Naive thymus-derived CD8-positive, alpha-beta T cell (primary cell): ENCODE measurements at regions not wholly inside any gene's neighbourhood (a gene's known extent, or its start where the extent isn't known, plus 50 kb on each side); places are given as distances from the start of the nearest gene placed in this dataset.
"Not testable (repeated sequence)": the region's sequence is repeated elsewhere in the genome, so short reads cannot be mapped to it uniquely, and the experiment has no call there.

Experiments used
- ATAC-seq, 2 donors: fragments of 150-1000 bp; cut with Tn5 transposase in 1 of 2; sonication (Bioruptor Pico), chemical (Tn5 transposase) in 1 of 2; 1 replicate in 1 of 2; 2 replicates in 1 of 2; pipeline ENCODE4 v1.10.0; 2021; ENCODE audit warnings: mild to moderate bottlenecking in 2 of 2, moderate library complexity in 2 of 2
- POLR2A ChIA-PET: fragments of 350-600 bp; sonication (Branson Sonifier 250); formaldehyde crosslinking; loops from one replicate; lab custom pipeline; 2021; ENCODE audit warnings: antibody characterized with exemption; lab: Charles Lee
- DNase-seq, 10 donors: peaks; one replicate each; pipeline versions ENCODE4 v3.0.0 to v3.0.0-alpha.2; 2020 to 2022
- H3K27ac Mint-ChIP-seq, 10 donors: one replicate each; pipeline ENCODE4 v1.8.0; 2020 to 2022; ENCODE audit warnings: mild to moderate bottlenecking in 10 of 10, mixed read lengths in 10 of 10, moderate library complexity in 4 of 10, inconsistent platforms in 1 of 10
- H3K27me3 Mint-ChIP-seq, 5 donors: one replicate each; pipeline ENCODE4 v1.8.0; 2021 to 2022; ENCODE audit warnings: mixed read lengths in 5 of 5
- H3K36me3 Mint-ChIP-seq, 3 donors: one replicate each; pipeline ENCODE4 v1.8.0; 2020 to 2022; ENCODE audit warnings: mixed read lengths in 3 of 3, mild to moderate bottlenecking in 2 of 3, inconsistent platforms in 1 of 3
- H3K4me1 Mint-ChIP-seq, 4 donors: one replicate each; pipeline ENCODE4 v1.8.0; 2021 to 2022; ENCODE audit warnings: mixed read lengths in 4 of 4
- H3K4me3 Mint-ChIP-seq, 10 donors: one replicate each; pipeline ENCODE4 v1.8.0; 2020 to 2022; ENCODE audit warnings: mild to moderate bottlenecking in 10 of 10, mixed read lengths in 10 of 10, moderate library complexity in 6 of 10, inconsistent platforms in 1 of 10
- H3K9me3 Mint-ChIP-seq, 9 donors: one replicate each; pipeline ENCODE4 v1.8.0; 2020 to 2022; ENCODE audit warnings: mixed read lengths in 9 of 9, mild to moderate bottlenecking in 3 of 9, inconsistent platforms in 1 of 9, moderate library complexity in 1 of 9

DNA sequence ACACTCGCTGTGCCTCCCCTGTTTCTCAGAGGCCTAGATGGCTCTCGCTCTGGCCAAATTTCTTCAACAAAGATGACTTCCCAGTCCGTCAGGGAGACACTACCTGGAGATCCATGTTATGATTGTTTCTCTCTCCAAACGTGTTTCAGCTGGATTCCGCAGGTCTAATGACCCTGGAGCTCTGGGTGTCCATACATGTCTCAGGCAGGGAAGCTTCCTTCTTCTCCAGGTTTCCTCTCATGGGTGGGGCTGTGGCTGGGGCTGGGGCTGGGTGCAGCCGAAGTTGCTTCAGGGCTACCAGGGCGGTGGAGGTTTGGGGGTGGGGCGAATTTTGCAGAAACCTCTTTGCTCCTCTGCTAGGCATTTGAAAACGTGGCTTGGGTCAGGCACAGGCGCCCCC is 361.8 kb upstream of the ZNF337 start:
- not testable (repeated sequence) for H3K27me3 Mint-ChIP-seq

DNA sequence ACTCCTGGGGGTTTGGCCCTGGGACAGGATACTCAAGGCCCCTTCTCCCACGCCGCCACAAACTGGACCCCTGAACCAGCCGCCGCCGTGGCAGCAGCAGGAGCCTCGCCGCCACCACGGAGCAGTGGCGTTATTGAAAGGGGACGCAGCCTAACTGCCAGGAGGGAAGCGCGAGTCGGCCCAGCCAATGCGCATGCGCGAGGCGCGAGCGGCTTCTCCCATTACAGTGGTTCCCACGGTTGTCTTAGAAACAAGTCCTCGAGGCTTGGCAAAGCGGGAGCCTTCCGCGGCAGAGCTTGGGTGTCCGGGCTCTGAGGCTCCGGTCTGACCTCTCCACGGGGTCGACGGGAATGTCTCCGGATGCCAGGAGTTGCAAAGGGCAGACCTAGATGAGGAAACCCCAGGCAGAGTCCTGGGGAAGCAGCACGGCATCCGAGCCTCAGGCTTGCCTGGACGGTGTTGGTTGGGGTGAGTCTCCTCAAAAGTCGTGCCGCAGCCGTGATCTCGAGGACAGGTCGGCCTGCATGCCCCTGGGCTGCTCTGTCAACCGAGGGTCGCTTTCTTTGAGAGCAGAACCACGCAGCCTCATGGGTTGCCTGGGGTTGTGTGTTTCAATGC is 360.6 kb upstream of the ZNF337 start:
- H3K4me1 Mint-ChIP-seq, DNase-seq, H3K36me3 Mint-ChIP-seq, H3K27me3 Mint-ChIP-seq, H3K27ac Mint-ChIP-seq, H3K9me3 Mint-ChIP-seq, POLR2A ChIA-PET, H3K4me3 Mint-ChIP-seq: not testable (repeated sequence)
- peak; percentile 53 for ATAC-seq

More for the DNA sequence above, 361.8 kb upstream of the ZNF337 start:
- H3K27ac Mint-ChIP-seq, ATAC-seq, H3K4me3 Mint-ChIP-seq, DNase-seq, H3K9me3 Mint-ChIP-seq, H3K4me1 Mint-ChIP-seq, H3K36me3 Mint-ChIP-seq, POLR2A ChIA-PET: not testable (repeated sequence)

- H3K36me3 Mint-ChIP-seq, POLR2A ChIA-PET, H3K4me3 Mint-ChIP-seq, H3K27ac Mint-ChIP-seq, DNase-seq, ATAC-seq, H3K9me3 Mint-ChIP-seq, H3K27me3 Mint-ChIP-seq, H3K4me1 Mint-ChIP-seq: not testable (repeated sequence)
Measured at GRCh38 chr20:26025792-26026191, 329.1 kb upstream of the ZNF337 start.

DNA sequence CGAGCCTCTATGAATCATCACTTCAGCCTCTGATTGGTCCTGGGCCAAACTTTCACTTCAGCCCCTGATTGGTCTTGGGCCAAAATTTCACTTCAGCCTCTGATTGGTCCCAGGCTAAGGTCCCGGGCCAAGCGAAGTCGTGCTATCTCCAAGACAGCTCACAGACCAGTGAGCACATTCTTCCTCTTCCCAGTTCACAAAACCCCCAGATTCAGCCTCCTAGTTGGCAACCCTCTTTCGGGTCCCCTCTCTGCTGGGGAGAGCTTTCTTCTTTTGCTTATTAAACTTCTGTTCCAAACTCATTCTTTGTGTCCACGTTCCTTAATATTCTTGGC is 314.3 kb upstream of the ZNF337 start:
- H3K36me3 Mint-ChIP-seq, POLR2A ChIA-PET, ATAC-seq, H3K27ac Mint-ChIP-seq, DNase-seq, H3K4me1 Mint-ChIP-seq, H3K9me3 Mint-ChIP-seq, H3K27me3 Mint-ChIP-seq: not testable (repeated sequence)
- H3K4me3 Mint-ChIP-seq, result peak overlapping the region in 5 of 10 donors; percentile 85 to 100 (median 94)

DNA sequence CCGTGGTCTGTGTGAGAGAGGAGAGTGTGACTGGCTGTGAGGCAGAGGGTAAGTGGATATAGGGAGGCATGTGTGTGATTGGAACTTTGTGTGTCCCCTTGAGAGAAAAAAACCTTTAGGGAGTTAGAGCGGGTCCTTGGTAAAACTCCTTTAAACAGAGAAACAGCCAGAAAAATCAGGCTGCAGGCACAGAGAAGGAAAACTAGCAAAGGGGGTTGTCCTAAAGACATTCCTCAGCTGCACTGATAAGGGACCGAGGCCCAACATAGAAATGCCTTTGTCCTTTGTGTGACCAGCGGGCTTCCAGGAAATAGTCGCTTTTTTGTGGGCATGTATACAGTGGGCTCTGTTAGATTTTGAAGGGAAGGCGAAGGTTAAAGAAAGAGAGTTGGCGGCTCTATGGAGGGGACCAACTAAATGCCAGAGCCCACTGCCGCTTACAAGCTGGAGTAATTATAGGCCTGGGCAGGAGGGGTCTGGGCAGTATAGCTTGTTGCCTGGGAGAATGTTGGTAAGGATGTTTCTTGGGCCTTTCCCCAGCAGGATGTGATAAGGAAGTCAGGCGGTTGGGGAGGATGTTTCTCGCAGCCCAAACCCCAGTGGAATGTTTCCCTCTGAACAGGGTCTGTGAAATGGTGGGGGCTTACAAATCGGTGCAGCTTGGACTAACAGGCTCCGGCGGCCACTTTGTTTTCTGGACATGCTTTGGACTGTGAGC is 313.7 kb upstream of the ZNF337 start:
- Mint-ChIP-seq H3K4me3 (peak overlapping the region; percentile 85 to 100 (median 94)), H3K27ac (peak overlapping the region; percentile 70 to 98 (median 89))
- H3K4me1 Mint-ChIP-seq, H3K27me3 Mint-ChIP-seq, H3K9me3 Mint-ChIP-seq, ATAC-seq, DNase-seq, POLR2A ChIA-PET, H3K36me3 Mint-ChIP-seq: not testable (repeated sequence)

DNA sequence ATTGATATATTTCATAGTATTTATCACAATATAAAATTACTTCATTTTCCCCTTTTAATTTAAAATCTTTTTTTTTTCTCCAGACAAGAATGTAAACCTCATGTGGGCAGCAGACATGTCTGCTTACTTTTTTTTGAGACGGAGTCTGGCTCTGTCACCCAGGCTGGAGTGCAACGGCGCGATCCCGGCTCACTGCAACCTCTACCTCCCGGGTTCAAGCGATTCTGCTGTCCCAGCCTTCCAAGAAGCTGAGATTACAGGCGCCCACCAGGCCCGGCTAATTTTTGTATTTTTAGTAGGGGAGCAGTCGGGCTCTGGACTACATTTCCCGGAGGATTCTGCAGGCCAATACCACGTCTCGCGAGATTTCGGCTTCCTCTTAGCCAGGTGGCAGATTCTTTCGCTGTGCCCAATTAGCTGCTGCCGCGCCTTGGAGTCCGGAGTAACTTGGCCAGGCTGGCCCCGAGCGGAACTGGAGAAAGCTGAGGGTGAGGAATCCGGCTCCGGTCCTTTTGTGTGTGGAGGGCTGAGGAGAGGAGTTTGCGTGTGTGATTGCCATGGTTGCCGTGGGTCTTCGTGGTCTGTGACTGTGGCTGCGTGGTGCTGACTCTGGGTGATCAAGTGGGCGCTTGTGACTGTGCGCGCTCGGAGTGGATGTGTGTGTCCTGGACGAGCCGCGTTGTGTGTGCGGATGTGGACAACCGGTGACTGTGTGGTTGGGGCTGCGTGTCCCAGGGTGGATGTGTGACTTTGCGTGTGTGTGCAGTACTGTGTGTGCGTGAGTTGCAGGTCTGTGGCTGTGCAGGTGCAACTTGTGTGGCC is 313.0 kb upstream of the ZNF337 start:
- peak overlapping the region; percentile 70 to 98 (median 89) for H3K27ac Mint-ChIP-seq
- H3K4me1 Mint-ChIP-seq, POLR2A ChIA-PET, H3K9me3 Mint-ChIP-seq, H3K27me3 Mint-ChIP-seq, H3K36me3 Mint-ChIP-seq: not testable (repeated sequence)
- ATAC-seq, result peak in 1 of 2 donors; percentile 30
- H3K4me3 Mint-ChIP-seq, result peak overlapping the region; percentile 85 to 100 (median 94)
- peak; percentile 29 to 84 (median 57) for DNase-seq

DNA sequence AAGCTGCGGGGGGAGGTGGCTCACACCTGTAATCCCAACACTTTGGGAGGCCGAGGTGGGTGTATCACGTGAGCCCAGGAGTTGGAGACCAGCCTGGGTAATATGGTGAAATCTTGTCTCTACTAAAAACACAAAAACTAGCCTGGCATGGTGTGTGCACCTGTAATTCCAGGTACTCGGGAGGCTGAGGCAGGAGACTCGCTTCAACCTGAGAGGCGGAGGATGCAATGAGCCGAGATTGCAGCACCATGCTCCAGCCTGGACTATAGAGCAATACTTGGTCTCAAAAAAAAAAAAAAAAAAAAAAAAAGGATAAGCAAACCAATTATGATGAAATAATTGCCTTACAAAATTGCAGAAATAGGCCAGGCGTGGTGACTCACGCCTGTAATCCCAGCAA is 311.4 kb upstream of the ZNF337 start:
- H3K9me3 Mint-ChIP-seq, H3K27ac Mint-ChIP-seq, H3K27me3 Mint-ChIP-seq, POLR2A ChIA-PET, H3K4me1 Mint-ChIP-seq, ATAC-seq, H3K36me3 Mint-ChIP-seq, DNase-seq: not testable (repeated sequence)
- peak overlapping the region in 1 of 10 donors; percentile 7 for H3K4me3 Mint-ChIP-seq

GRCh38 chr20:26006164-26006563 is 309.5 kb upstream of the ZNF337 start:
- H3K9me3 Mint-ChIP-seq, DNase-seq, ATAC-seq, H3K4me1 Mint-ChIP-seq, H3K27me3 Mint-ChIP-seq, POLR2A ChIA-PET, H3K4me3 Mint-ChIP-seq, H3K27ac Mint-ChIP-seq, H3K36me3 Mint-ChIP-seq: not testable (repeated sequence)

DNA sequence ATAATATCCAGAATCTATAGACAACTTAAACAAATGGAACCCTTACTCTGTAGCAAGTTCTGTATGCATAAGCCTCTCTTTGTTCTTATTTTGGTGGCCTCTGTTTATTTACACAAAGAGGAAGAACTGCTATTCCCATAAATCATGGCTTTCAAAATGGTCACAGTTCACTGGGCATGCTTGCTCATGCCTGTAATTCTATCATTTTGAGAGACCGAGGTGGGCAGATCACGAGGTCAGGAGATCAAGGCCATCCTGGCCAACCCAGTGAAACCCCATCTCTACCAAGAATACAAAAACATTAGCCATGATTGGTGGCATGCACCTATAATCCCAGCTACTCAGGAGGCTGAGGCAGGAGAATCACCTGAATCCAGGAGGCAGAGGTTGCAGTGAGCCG is 307.3 kb upstream of the ZNF337 start:
- ATAC-seq, H3K4me3 Mint-ChIP-seq, DNase-seq, H3K27me3 Mint-ChIP-seq, H3K9me3 Mint-ChIP-seq, H3K36me3 Mint-ChIP-seq, H3K4me1 Mint-ChIP-seq, POLR2A ChIA-PET, H3K27ac Mint-ChIP-seq: not testable (repeated sequence)

- H3K4me1 Mint-ChIP-seq, ATAC-seq, H3K9me3 Mint-ChIP-seq, POLR2A ChIA-PET, DNase-seq, H3K27me3 Mint-ChIP-seq, H3K4me3 Mint-ChIP-seq, H3K36me3 Mint-ChIP-seq: not testable (repeated sequence)
- peak overlapping the region in 2 of 10 donors; percentile 13 to 34 for H3K27ac Mint-ChIP-seq
Measured at GRCh38 chr20:25997367-25998038, 300.9 kb upstream of the ZNF337 start.

- Mint-ChIP-seq H3K4me3 (peak overlapping the region in 1 of 10 donors; percentile 27), H3K36me3 (no peaks in the 10 kb centered on the region), H3K4me1 (peaks cover 6 to 13% (median 8%) of the 10 kb centered on the region in 4 donors), H3K27me3 (peaks cover 0 to 19% (median 4%) of the 10 kb centered on the region in 5 donors), H3K9me3 (no peaks in the 10 kb centered on the region), H3K27ac (no peak overlapping the region)
- POLR2A ChIA-PET, result no interaction called here
- ATAC-seq (no peak), DNase-seq (no peak)
Measured at GRCh38 chr20:25992146-25992545, 295.5 kb upstream of the ZNF337 start.

GRCh38 chr20:25991756-25992130 is 295.1 kb upstream of the ZNF337 start:
- Mint-ChIP-seq H3K4me3 (no peak overlapping the region), H3K27me3 (peaks cover 0 to 19% (median 4%) of the 10 kb centered on the region in 5 donors), H3K9me3 (no peaks in the 10 kb centered on the region), H3K36me3 (no peaks in the 10 kb centered on the region), H3K4me1 (peaks cover 6 to 17% (median 9%) of the 10 kb centered on the region in 4 donors), H3K27ac (no peak overlapping the region)
- ATAC-seq, result no peak
- DNase-seq, result no peak
- POLR2A ChIA-PET, result no interaction called here
